HUDEP-2 (cell line): ENCODE measurements at regions not wholly inside any gene's neighbourhood (a gene's known extent, or its start where the extent isn't known, plus 50 kb on each side); places are given as distances from the start of the nearest gene placed in this dataset.
A peak's percentile ranks its signal among the peaks of the same experiment; 100 is the strongest.
"Not testable (repeated sequence)": the region's sequence is repeated elsewhere in the genome, so short reads cannot be mapped to it uniquely, and the experiment has no call there.

ENCODE experiments used
- DNase-seq, 76 experiments: peaks; one replicate each; lab custom pipeline; 2025; ENCODE audit not compliant: unreplicated experiment in 76 of 76; lab: John Stamatoyannopoulos, UW

- DNase-seq = no peak
Measured at GRCh38 chr4:107562316-107562715, 157.7 kb downstream of the PAPSS1 start.

- DNase-seq = no peak
Measured at GRCh38 chr4:107561481-107561880, 158.6 kb downstream of the PAPSS1 start.

DNA sequence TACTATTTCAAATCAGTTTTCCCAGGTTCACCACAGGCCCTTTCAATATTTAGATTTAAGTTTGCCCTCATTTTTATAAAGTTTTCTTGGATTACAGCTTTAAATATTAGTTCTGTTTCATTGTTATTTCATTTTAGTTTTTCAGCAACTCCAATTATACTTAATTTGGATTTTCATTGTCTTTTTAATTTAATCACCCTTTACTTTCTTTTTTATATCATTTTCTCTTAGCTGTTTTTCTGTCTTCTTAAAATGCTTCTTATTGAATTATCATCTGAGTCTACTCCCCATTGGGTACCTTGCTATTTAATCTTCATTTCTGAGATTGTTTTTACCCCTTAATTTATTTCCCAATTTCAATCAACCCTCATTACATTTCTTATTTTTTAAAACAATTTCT is 160.4 kb downstream of the PAPSS1 start:
- no peak for DNase-seq

DNA sequence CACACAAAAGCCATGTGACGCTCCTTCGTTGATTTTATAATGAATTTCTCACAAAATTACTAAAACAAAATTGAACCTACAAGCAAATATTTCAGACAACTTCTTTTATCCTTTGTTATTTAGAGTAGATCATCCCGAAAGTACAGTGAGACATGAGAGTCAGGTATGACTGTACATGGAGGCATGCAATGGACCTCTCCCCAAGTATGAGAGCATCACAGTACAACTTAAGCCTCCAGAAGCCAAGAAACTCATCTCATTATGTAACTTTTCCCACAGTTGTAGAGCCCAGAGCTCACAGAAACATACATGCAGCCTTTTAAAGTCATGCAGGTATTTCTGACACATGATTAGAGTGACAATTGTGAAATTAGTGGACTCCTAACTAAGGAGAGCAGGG is 167.7 kb downstream of the PAPSS1 start:
- no peak for DNase-seq

GRCh38 chr4:107548211-107548905 is 171.7 kb downstream of the PAPSS1 start:
- DNase-seq = no peak

GRCh38 chr4:107546638-107547037 is 173.4 kb downstream of the PAPSS1 start:
- no peak for DNase-seq

DNA sequence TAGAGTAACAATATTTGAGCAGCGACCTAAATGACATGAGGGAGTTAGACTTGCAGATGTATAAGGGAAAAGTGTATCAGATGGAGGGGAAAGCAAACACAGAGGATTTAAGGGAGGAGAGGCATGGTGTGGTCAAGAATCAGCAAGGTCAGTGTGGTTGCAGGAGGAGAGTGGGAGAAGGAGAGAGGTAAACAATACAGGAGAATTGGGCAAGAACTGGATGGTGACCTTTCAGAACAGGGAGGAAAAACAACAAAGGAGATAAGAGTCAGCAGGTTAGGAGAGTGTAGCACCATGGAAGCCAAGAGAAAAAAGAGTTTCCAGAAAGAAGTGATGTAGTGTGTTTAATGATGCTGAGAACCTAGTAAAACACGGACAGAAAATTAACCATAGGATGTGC is 178.5 kb downstream of the PAPSS1 start:
- DNase-seq = no peak

DNA sequence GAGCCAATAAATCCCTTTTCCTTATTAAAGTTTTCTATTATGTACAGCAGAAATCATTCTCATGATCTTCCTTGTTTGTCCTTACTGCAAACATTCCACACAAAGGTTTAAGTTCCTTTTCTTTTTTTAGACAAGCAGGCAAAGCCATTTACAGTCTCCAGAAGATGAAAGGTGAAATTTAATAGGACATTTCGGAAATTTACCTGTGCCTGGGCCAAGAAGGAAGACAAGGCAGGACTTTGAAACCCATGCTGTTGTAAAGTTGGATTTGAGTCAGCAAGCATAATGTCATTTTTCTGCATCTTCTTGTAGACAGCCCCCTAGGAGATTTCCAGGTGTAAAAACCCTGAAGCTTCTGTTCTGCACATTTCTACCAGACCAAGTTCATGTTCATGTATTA is 188.1 kb downstream of the PAPSS1 start:
- DNase-seq = no peak

DNA sequence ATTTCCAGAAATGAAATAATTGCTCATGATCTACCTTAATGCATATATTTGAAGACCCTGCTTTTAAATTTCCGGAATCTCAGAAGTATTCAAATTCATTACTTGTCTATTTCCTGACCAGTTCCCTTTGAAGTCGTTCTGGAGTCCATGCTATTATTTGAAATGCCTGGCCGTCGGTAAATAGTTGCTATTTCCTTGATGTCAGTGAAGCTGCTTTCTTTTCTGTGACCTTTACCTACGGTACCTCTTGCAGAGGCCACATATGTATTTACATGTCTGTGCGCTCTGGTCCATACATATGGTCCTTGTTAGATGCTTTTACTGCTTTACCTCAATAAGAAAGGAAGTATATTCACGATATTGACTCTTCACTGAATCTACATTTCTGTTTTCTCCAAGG is 199.7 kb downstream of the PAPSS1 start:
- DNase-seq = no peak

GRCh38 chr4:107519053-107519452 is 201.0 kb downstream of the PAPSS1 start:
- DNase-seq = peak in 1 of 76 experiments; percentile 0

GRCh38 chr4:107518076-107518475 is 202.0 kb downstream of the PAPSS1 start:
- DNase-seq = no peak

DNA sequence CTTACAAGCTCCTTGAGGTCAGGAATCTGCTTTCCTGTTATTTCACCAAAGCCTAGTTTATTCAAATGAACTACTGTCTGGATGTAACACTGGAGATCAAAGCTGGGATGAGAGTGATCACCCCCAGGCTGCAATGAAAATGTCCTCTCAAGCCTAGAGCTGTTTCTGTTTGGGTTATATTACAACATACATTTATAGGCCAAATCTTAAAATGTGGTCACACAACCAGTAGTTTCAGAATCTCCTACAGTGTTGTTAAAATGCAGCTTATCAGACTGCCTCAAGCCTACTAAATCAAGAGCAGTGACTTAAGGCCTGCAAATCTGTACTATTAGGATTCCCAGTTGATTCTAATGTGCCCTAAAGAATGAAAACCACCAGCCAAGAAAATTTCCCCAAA is 207.5 kb downstream of the PAPSS1 start:
- DNase-seq = no peak

GRCh38 chr4:107509615-107510014 is 210.4 kb downstream of the PAPSS1 start:
- no peak for DNase-seq

DNA sequence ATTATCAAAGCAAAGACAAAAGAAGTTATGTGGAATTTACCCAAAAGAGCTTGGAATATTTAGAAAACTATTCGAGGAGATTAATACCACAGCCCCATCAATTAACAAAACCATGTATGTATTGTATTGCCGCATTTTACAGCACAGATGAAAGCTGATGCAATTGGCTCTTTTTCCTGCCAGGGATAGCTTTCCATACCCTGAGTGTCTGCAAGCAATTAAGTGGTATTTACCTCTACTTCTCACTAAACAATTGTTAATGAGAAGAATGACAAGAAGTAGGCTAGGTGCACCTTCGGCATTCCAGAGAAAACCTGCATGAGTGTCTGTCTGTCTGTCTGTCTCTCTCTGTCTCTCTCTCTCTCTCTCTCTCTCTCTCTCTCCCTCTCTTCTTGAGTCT is 219.5 kb downstream of the PAPSS1 start:
- DNase-seq = no peak

DNA sequence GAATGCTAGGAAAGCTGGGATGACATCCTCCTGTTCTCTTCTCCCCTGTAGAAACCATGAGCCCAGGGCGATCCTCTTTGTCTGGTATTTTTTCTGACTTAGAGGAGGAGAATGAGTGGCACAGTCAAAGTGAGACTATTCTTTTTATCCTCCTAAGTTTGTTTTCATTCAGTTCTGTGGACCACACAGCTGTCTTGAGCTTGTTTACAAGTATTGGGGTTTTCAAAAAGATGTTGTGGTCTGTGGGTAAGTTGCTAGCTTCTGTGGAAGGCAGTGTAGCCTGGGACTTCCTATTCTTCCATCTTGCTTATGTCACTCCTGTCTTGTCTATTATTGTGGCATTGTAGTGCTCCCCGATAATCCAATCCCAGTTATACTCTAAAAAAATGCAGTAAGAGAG is 223.0 kb downstream of the PAPSS1 start:
- no peak for DNase-seq

GRCh38 chr4:107492566-107492965 is 227.5 kb downstream of the PAPSS1 start:
- DNase-seq = no peak

GRCh38 chr4:107490116-107490515 is 229.9 kb downstream of the PAPSS1 start:
- no peak for DNase-seq

DNA sequence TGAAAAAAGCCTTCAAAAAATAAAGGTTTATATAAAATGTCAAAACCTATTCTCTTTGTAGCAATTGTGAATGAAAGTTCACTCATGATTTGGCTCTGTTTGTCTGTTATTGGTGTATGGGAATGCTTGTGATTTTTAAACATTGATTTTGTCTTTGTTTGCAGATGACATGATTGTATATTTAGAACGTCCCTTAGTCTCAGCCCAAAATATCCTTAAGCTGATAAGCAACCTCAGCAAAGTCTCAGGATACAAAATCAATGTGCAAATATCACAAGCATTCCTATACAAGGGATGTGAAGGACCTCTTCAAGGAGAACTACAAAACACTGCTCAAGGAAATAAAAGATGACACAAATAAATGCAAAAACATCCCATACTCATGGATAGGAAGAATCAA is 236.4 kb downstream of the PAPSS1 start:
- DNase-seq = not testable (repeated sequence)

GRCh38 chr4:107482546-107482945 is 237.5 kb downstream of the PAPSS1 start:
- DNase-seq = no peak

- no peak for DNase-seq
Measured at GRCh38 chr4:107478327-107478980, 241.6 kb downstream of the PAPSS1 start.

DNA sequence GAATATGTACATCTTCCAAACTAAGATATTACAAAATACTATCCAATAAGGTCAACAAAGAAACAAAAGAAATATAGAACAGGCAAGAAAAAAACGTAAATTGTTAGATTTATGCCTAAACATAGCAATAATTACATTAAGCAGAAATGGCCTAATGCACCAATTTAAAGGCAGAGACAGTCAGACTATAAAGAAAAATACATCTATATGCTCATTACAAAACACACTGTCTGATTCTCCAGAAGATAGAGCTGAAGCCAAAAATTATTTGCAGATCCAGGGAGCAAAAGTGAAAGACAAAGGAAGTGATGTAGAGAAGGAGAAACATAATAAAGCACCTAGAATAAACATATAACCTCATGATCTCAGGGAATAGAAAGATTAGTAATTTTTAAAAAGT is 246.9 kb downstream of the PAPSS1 start:
- DNase-seq = no peak

DNA sequence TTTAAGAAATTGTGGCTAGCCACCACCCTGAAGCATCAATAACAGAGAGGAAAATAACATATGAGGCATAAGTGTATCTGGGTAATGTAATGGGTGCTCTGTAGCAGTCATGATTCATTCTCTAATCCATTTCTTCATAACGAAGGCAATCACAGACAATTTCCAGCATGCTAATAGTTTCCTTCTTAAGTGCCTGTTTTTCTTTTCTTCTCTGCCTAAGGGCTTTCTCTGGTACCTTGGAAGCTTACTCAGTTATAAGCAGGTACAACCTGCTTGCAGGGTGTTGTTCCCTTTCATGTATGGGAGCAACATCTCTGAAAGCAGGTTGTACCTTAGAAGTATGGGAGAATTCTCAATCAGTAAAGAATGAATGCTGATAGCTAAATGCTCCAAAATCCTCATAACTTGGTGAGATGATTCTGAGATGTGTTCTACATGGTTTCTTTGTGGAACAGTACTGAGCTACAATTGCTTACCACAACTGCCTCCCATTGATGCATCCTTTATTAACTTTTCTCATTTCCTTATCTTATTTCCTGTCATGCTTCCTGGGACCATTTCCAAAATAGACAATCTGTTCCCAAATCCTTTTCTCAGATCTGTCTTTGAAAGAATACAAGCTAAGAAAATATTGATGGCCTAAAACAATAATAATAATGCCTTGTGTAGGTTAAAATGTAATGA is 247.6 kb downstream of the PAPSS1 start:
- DNase-seq = no peak
